ENCODE measurements at regions not wholly inside any gene's neighbourhood (a gene's known extent, or its start where the extent isn't known, plus 50 kb on each side); places are given as distances from the start of the nearest gene placed in this dataset.

DNA sequence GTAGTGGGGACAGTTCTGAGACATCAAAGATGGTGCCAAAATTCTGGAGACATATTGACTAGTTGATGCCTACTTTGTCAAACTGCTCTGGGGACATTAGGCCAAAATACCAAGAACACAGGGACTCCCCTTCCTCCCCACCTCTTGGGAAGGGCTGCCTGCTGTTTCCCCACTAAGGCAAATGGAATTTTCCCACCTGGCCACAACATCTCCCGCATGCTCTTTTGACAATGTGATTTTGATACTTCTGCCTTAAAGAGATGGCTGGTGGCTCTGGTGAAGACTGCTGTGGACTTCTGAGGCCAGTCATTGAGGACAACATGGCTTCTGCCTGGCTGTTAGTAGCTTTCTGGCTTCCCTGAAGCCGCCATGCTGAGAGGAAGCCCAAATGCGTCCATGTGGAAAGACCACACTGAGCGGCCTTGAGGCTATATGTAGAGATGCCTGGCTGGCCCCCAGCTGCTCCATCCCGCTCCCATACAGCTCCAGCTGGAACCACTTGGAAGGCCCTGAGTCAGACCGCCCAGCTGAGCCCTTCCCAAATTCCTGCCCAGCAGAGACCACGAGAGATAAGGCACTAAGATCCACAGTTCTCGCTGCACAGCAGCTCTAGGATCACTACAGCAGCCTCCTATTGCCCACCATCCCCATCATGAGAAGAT, 226.7 kb downstream of the SYK start:
- no peaks in the 10 kb centered on the region for H3K27me3 ChIP-seq (ENCODE audit: insufficient read depth)
- H3K36me3 ChIP-seq (replicated peaks in 1 of 2; ENCODE audit: control insufficient read depth in 1 of 2, insufficient read depth in 2 of 2, low read length in 1 of 2), result no peaks in the 10 kb centered on the region
- H3K4me2 ChIP-seq, result no peak overlapping the region
- no peak for TF ChIP-seq SIN3A (IDR thresholded peaks at IDR 0.05; ENCODE audit: borderline replicate concordance, low read depth, low read length)
- TF ChIP-seq, protein P1, sequence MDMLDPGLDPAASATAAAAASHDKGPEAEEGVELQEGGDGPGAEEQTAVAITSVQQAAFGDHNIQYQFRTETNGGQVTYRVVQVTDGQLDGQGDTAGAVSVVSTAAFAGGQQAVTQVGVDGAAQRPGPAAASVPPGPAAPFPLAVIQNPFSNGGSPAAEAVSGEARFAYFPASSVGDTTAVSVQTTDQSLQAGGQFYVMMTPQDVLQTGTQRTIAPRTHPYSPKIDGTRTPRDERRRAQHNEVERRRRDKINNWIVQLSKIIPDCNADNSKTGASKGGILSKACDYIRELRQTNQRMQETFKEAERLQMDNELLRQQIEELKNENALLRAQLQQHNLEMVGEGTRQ (IDR thresholded peaks at IDR 0.05; ENCODE audit: borderline replicate concordance, low read depth, low read length), result no peak
- TF ChIP-seq MEF2A (IDR thresholded peaks at IDR 0.05; ENCODE audit: borderline replicate concordance, low read depth), result no peak
- no peak for TF ChIP-seq TAF1 (IDR thresholded peaks at IDR 0.05; ENCODE audit: borderline replicate concordance, low read depth, low read length)
- no peak for TF ChIP-seq TEAD4 (IDR thresholded peaks at IDR 0.05; ENCODE audit: borderline replicate concordance, insufficient read depth)
- TF ChIP-seq GATA2 (CRISPR knock-in tag; IDR thresholded peaks at IDR 0.05), result no peak
- TF ChIP-seq GABPA (IDR thresholded peaks at IDR 0.05; ENCODE audit: low read depth), result no peak
- TF ChIP-seq, protein P2, sequence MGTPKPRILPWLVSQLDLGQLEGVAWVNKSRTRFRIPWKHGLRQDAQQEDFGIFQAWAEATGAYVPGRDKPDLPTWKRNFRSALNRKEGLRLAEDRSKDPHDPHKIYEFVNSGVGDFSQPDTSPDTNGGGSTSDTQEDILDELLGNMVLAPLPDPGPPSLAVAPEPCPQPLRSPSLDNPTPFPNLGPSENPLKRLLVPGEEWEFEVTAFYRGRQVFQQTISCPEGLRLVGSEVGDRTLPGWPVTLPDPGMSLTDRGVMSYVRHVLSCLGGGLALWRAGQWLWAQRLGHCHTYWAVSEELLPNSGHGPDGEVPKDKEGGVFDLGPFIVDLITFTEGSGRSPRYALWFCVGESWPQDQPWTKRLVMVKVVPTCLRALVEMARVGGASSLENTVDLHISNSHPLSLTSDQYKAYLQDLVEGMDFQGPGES (IDR thresholded peaks at IDR 0.05; ENCODE audit: low read depth, low read length), result no peak
- TF ChIP-seq MXI1 (IDR thresholded peaks at IDR 0.05; ENCODE audit: low read depth, low read length), result no peak
- no peak for TF ChIP-seq ELF1 (IDR thresholded peaks at IDR 0.05)
- no peak for TF ChIP-seq JUND (IDR thresholded peaks at IDR 0.05)
- TF ChIP-seq, protein P3, sequence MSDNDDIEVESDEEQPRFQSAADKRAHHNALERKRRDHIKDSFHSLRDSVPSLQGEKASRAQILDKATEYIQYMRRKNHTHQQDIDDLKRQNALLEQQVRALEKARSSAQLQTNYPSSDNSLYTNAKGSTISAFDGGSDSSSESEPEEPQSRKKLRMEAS (IDR thresholded peaks at IDR 0.05; ENCODE audit: low read depth), result no peak
- no peak for TF ChIP-seq RCOR1 (IDR thresholded peaks at IDR 0.05; ENCODE audit: low read length)
- no peak for TF ChIP-seq NFIC (IDR thresholded peaks at IDR 0.05; ENCODE audit: borderline replicate concordance)
- no peak for TF ChIP-seq FOXJ3 (CRISPR knock-in tag; IDR thresholded peaks at IDR 0.05)
- no peak for TF ChIP-seq EP300 (IDR thresholded peaks at IDR 0.05; ENCODE audit: borderline replicate concordance in 1 of 2, low read depth in 1 of 2, low read length in 1 of 2)
- no peaks in the 10 kb centered on the region for H3K4me1 ChIP-seq (ENCODE audit: control insufficient read depth in 1 of 2, insufficient read depth in 2 of 2, low read depth in 1 of 2, low read length in 1 of 2)
- H3K9me2 ChIP-seq, result no peaks in the 10 kb centered on the region
- H3K4me3 ChIP-seq (ENCODE audit: low read depth in 2 of 2, low read length in 1 of 2), result no peak overlapping the region
- H3K79me2 ChIP-seq (ENCODE audit: insufficient read depth), result no peaks in the 10 kb centered on the region
- no peak overlapping the region for H3K27ac ChIP-seq (ENCODE audit: low read depth in 2 of 2, low read length in 1 of 2)
- no peaks in the 10 kb centered on the region for H4K20me1 ChIP-seq (ENCODE audit: insufficient read depth)
- DNase-seq, result no peak
- ChIA-PET POLR2A (no interaction called here), CTCF (no interaction called here)
- H3K9me3 ChIP-seq, result no peaks in the 10 kb centered on the region
- WGBS (ENCODE audit: low lambda C conversion rate), result 61% methylated on average over 8 of the region's 8 CpGs
- no peaks in the 10 kb centered on the region for H3F3A ChIP-seq (replicated peaks; ENCODE audit: insufficient read depth)
- H2AFZ ChIP-seq (ENCODE audit: low read depth), result no peak overlapping the region
- H3K9ac ChIP-seq, result no peak overlapping the region
